MCF 10A (cell line): ENCODE measurements at regions not wholly inside any gene's neighbourhood (a gene's known extent, or its start where the extent isn't known, plus 50 kb on each side); places are given as distances from the start of the nearest gene placed in this dataset.
"Not testable (repeated sequence)": the region's sequence is repeated elsewhere in the genome, so short reads cannot be mapped to it uniquely, and the experiment has no call there.

Source experiments
- BruUV-seq: library from RNA; stranded (reverse); fragments of 400-500 nt; replicated peaks from 2 replicates; lab custom pipeline; 2021; lab: Mats Ljungman, UMichigan
- CTCF ChIA-PET: fragments of 300-600 bp; sonication (Branson Sonifier 250); formaldehyde crosslinking; extraction: SDS; loops from one replicate; lab custom pipeline; 2021; ENCODE audit warnings: antibody characterized with exemption, inconsistent platforms; lab: Yijun Ruan, JAX
- POLR2A ChIA-PET: fragments of 300-600, 350-650 bp; sonication (Branson Sonifier 250); formaldehyde crosslinking; extraction: SDS; loops from one replicate; lab custom pipeline; 2020; ENCODE audit warnings: antibody characterized with exemption, inconsistent platforms; lab: Yijun Ruan, JAX
- DNase-seq: peaks from one replicate; pipeline ENCODE4 v3.0.0-alpha.2; 2018; ENCODE audit not compliant: unreplicated experiment
- H3K27ac Mint-ChIP-seq: one replicate; pipeline ENCODE4 v1.8.0; 2022; ENCODE audit warnings: mild to moderate bottlenecking, low read depth, mixed read lengths; ENCODE audit not compliant: unreplicated experiment
- H3K27me3 Mint-ChIP-seq: one replicate; pipeline ENCODE4 v1.8.0; 2022; ENCODE audit warnings: mixed read lengths; ENCODE audit not compliant: insufficient read depth, unreplicated experiment
- H3K36me3 Mint-ChIP-seq: one replicate; pipeline ENCODE4 v1.8.0; 2022; ENCODE audit warnings: mild to moderate bottlenecking, moderate library complexity, mixed read lengths; ENCODE audit not compliant: insufficient read depth, unreplicated experiment
- H3K4me1 Mint-ChIP-seq: one replicate; pipeline ENCODE4 v1.8.0; 2022; ENCODE audit warnings: mixed read lengths; ENCODE audit not compliant: insufficient read depth, unreplicated experiment
- H3K4me3 Mint-ChIP-seq: one replicate; pipeline ENCODE4 v1.8.0; 2022; ENCODE audit warnings: mild to moderate bottlenecking, moderate library complexity, mixed read lengths; ENCODE audit not compliant: unreplicated experiment
- H3K9me3 Mint-ChIP-seq: one replicate; pipeline ENCODE4 v1.8.0; 2022; ENCODE audit warnings: mixed read lengths; ENCODE audit not compliant: unreplicated experiment
- intact Hi-C: fragments of 100-400 bp; cut with micrococcal nuclease; formaldehyde crosslinking; loops from 2 replicates; pipeline ENCODE4 v1.14.1; 2022
- TF ChIP-seq, protein P1 (sequence below): fragments of 200-600 bp; IDR thresholded peaks from one replicate; pipeline ENCODE4 v1.8.0; 2022; ENCODE audit warnings: antibody characterized with exemption, mild to moderate bottlenecking; ENCODE audit not compliant: unreplicated experiment

DNA sequence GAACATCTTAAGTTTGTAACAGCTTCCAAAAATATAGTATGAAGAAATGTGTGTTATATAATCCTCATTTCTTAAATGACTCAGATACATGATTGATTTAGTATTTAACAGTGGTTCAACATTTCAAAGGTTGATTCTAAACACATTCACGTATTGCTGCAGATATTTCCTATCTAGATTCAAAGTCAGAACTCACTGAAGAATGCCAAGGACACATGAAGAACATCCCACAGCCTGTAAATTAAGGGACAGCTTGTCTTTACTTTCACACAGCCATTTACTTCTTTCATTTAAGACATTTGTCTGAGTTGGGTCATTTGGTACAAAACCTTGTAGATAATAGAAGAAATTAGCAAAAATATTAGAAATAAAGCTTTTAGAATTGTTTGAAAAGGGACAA lies 66.9 kb upstream of the CPSF6 start:
- Mint-ChIP-seq H3K27ac (no peak overlapping the region), H3K36me3 (no peaks in the 10 kb centered on the region), H3K27me3 (no peaks in the 10 kb centered on the region), H3K4me3 (no peak overlapping the region), H3K9me3 (no peaks in the 10 kb centered on the region), H3K4me1 (no peaks in the 10 kb centered on the region)
- intact Hi-C loops = no loop called here
- CTCF ChIA-PET = interaction anchor here (0.7 to 1.5 kb wide), 3 partner anchors 16 to 186 kb away, joined by 3 to 5 read pairs (median 3); no protein-coding TSS in a partner anchor
- no peak for DNase-seq
- BruUV-seq = no TSS peak
- TF ChIP-seq, protein P1, sequence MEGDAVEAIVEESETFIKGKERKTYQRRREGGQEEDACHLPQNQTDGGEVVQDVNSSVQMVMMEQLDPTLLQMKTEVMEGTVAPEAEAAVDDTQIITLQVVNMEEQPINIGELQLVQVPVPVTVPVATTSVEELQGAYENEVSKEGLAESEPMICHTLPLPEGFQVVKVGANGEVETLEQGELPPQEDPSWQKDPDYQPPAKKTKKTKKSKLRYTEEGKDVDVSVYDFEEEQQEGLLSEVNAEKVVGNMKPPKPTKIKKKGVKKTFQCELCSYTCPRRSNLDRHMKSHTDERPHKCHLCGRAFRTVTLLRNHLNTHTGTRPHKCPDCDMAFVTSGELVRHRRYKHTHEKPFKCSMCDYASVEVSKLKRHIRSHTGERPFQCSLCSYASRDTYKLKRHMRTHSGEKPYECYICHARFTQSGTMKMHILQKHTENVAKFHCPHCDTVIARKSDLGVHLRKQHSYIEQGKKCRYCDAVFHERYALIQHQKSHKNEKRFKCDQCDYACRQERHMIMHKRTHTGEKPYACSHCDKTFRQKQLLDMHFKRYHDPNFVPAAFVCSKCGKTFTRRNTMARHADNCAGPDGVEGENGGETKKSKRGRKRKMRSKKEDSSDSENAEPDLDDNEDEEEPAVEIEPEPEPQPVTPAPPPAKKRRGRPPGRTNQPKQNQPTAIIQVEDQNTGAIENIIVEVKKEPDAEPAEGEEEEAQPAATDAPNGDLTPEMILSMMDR = no peak
- POLR2A ChIA-PET = interaction anchor here (1.1 kb wide), 1 partner anchor 10 kb away, joined by 4 read pairs; no protein-coding TSS in a partner anchor

- POLR2A ChIA-PET = interaction anchor here (0.6 to 0.8 kb wide), 2 partner anchors 17 to 164 kb away, joined by 3 read pairs; no protein-coding TSS in a partner anchor
- H3K4me1 Mint-ChIP-seq = no peaks in the 10 kb centered on the region
- no peaks in the 10 kb centered on the region for H3K36me3 Mint-ChIP-seq
- no peaks in the 10 kb centered on the region for H3K27me3 Mint-ChIP-seq
- no peak overlapping the region for H3K4me3 Mint-ChIP-seq
- no peaks in the 10 kb centered on the region for H3K9me3 Mint-ChIP-seq
- H3K27ac Mint-ChIP-seq = no peak overlapping the region
- TF ChIP-seq, protein P1 = no peak
- BruUV-seq = no TSS peak
- DNase-seq = no peak
- CTCF ChIA-PET = interaction anchor here (0.8 to 1.2 kb wide), 2 partner anchors 16 to 81 kb away, joined by 3 read pairs; no protein-coding TSS in a partner anchor
- intact Hi-C loops = no loop called here
These were observed 66.0 kb upstream of the CPSF6 start for GRCh38 chr12:69173368-69173767.

DNA sequence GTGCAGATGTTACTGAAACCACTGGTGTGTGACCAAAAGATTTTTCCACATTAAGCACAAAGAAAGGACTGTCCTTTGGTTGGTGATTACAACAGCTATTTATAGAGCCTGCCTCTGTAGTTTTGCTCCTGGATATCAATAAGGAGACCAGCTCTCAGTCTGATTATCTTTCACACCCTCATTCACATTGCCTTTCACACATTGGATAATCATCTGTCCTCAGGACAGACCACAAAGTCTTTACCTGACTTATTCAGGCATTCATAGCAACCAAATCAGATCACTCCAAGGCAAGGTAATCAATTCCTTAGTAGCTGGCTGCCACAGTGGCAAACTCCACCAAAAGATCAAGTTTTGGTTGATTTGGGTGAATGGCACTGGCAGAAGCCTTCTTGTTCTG lies 59.6 kb upstream of the CPSF6 start:
- Mint-ChIP-seq H3K9me3 (no peaks in the 10 kb centered on the region), H3K36me3 (no peaks in the 10 kb centered on the region), H3K4me3 (no peak overlapping the region), H3K27ac (no peak overlapping the region), H3K27me3 (peaks cover 17% of the 10 kb centered on the region), H3K4me1 (no peaks in the 10 kb centered on the region)
- CTCF ChIA-PET = interaction anchor here (0.5 to 1.3 kb wide), 2 partner anchors 23 to 108 kb away, joined by 3 read pairs; no protein-coding TSS in a partner anchor
- no TSS peak for BruUV-seq
- DNase-seq = no peak
- TF ChIP-seq, protein P1 = no peak
- intact Hi-C loops = no loop called here
- POLR2A ChIA-PET = interaction anchor here (1.1 to 1.4 kb wide), 2 partner anchors 9 to 11 kb away, joined by 5 read pairs; no protein-coding TSS in a partner anchor

- H3K27me3 Mint-ChIP-seq, H3K9me3 Mint-ChIP-seq, BruUV-seq, H3K27ac Mint-ChIP-seq, DNase-seq, H3K4me1 Mint-ChIP-seq, H3K36me3 Mint-ChIP-seq, H3K4me3 Mint-ChIP-seq, intact Hi-C loops: not testable (repeated sequence)
- ChIA-PET CTCF (interaction anchor here (0.7 kb wide), 1 partner anchor 14 kb away, joined by 3 read pairs; no protein-coding TSS in a partner anchor), POLR2A (interaction anchor here (0.6 kb wide), 1 partner anchor 342 kb away, joined by 3 read pairs; no protein-coding TSS in a partner anchor)
These were observed 51.8 kb upstream of the CPSF6 start for GRCh38 chr12:69187572-69187971.
